HG03108 (cell line): ENCODE measurements at regions not wholly inside any gene's neighbourhood (a gene's known extent, or its start where the extent isn't known, plus 50 kb on each side); places are given as distances from the start of the nearest gene placed in this dataset.
"Not testable (repeated sequence)": the region's sequence is repeated elsewhere in the genome, so short reads cannot be mapped to it uniquely, and the experiment has no call there.

Experiments used
- ATAC-seq: cut with Tn5 transposase; IDR thresholded peaks from one replicate; pipeline ENCODE4 v1.9.1; 2021; ENCODE audit warnings: moderate library complexity; ENCODE audit not compliant: unreplicated experiment

- ATAC-seq: no peak
Measured at GRCh38 chr10:118963933-118964332, 65.6 kb upstream of the NANOS1 start.

- ATAC-seq: not testable (repeated sequence)
Measured at GRCh38 chr10:118964476-118964875, 65.0 kb upstream of the NANOS1 start.

GRCh38 chr10:118965096-118965495, 64.4 kb upstream of the NANOS1 start:
- no peak for ATAC-seq

- ATAC-seq: no peak
Measured at GRCh38 chr10:118965645-118966044, 63.9 kb upstream of the NANOS1 start.

- ATAC-seq: no peak
Measured at GRCh38 chr10:118966076-118966849, 63.3 kb upstream of the NANOS1 start.

GRCh38 chr10:118966850-118967125, 62.7 kb upstream of the NANOS1 start:
- ATAC-seq: no peak

- ATAC-seq: no peak
Measured at GRCh38 chr10:118967160-118967559, 62.4 kb upstream of the NANOS1 start.

- ATAC-seq: no peak
Measured at GRCh38 chr10:118968060-118968459, 61.5 kb upstream of the NANOS1 start.

- ATAC-seq: no peak
Measured at GRCh38 chr10:118968482-118968881, 61.0 kb upstream of the NANOS1 start.

- no peak for ATAC-seq
Measured at GRCh38 chr10:118969014-118969413, 60.5 kb upstream of the NANOS1 start.

GRCh38 chr10:118970770-118971169, 58.7 kb upstream of the NANOS1 start:
- no peak for ATAC-seq

- no peak for ATAC-seq
Measured at GRCh38 chr10:118971187-118971586, 58.3 kb upstream of the NANOS1 start.

- ATAC-seq: no peak
Measured at GRCh38 chr10:118971876-118972275, 57.6 kb upstream of the NANOS1 start.

- no peak for ATAC-seq
Measured at GRCh38 chr10:118973744-118974143, 55.8 kb upstream of the NANOS1 start.

GRCh38 chr10:118974951-118975350, 54.6 kb upstream of the NANOS1 start:
- no peak for ATAC-seq

GRCh38 chr10:118976219-118976618, 53.3 kb upstream of the NANOS1 start:
- ATAC-seq: not testable (repeated sequence)

GRCh38 chr10:118977022-118977599, 52.4 kb upstream of the NANOS1 start:
- ATAC-seq: no peak

GRCh38 chr10:118977835-118978234, 51.7 kb upstream of the NANOS1 start:
- no peak for ATAC-seq

- ATAC-seq: no peak
Measured at GRCh38 chr10:118978316-118978997, 51.1 kb upstream of the NANOS1 start.

- ATAC-seq: no peak
Measured at GRCh38 chr10:118978998-118979350, 50.5 kb upstream of the NANOS1 start.

- no peak for ATAC-seq
Measured at GRCh38 chr10:118979661-118980060, 49.9 kb upstream of the NANOS1 start.
